Neuronal stem cell (in vitro differentiated cells): ENCODE measurements at regions not wholly inside any gene's neighbourhood (a gene's known extent, or its start where the extent isn't known, plus 50 kb on each side); places are given as distances from the start of the nearest gene placed in this dataset.
A peak's percentile ranks its signal among the peaks of the same experiment; 100 is the strongest.

Experiments used
- DNase-seq: peaks from one replicate; pipeline ENCODE4 v3.0.0-alpha.2; 2013; ENCODE audit warnings: low spot score
- H2AFZ ChIP-seq: one replicate; pipeline ENCODE4 v1.6.1; 2013; ENCODE audit warnings: mild to moderate bottlenecking, low read length, inconsistent platforms
- H2AK5ac ChIP-seq: 2 replicates; pipeline ENCODE4 v1.6.1; 2013; ENCODE audit warnings: low read depth, mild to moderate bottlenecking, inconsistent platforms, low read length, moderate library complexity, mixed read lengths
- H2BK120ac ChIP-seq: 2 replicates; pipeline ENCODE4 v1.6.1; 2013; ENCODE audit warnings: low read depth, mild to moderate bottlenecking, inconsistent platforms, low read length, moderate library complexity, mixed read lengths
- H2BK12ac ChIP-seq: one replicate; pipeline ENCODE4 v1.6.1; 2013; ENCODE audit warnings: low read length, inconsistent platforms
- H2BK15ac ChIP-seq: 2 replicates; pipeline ENCODE4 v1.6.1; 2013; ENCODE audit warnings: mild to moderate bottlenecking, low read length, inconsistent platforms, mixed read lengths
- H2BK5ac ChIP-seq: one replicate; pipeline ENCODE4 v1.6.1; 2013; ENCODE audit warnings: inconsistent platforms, mild to moderate bottlenecking, low read length, moderate library complexity
- H3K14ac ChIP-seq: one replicate; pipeline ENCODE4 v1.6.1; 2013; ENCODE audit warnings: low read length, inconsistent platforms
- H3K18ac ChIP-seq: 2 replicates; pipeline ENCODE4 v1.6.1; 2013; ENCODE audit warnings: low read length, inconsistent platforms
- H3K23ac ChIP-seq: 2 replicates; pipeline ENCODE4 v1.6.1; 2013; ENCODE audit warnings: low read depth, mild to moderate bottlenecking, mixed read lengths, low read length, inconsistent platforms; ENCODE audit not compliant: poor library complexity
- H3K27ac ChIP-seq: replicated peaks from 3 replicates; pipeline ENCODE4 v1.5.1; 2013; ENCODE audit warnings: low read length, inconsistent platforms
- H3K27me3 ChIP-seq, 3 experiments: 2 replicates each; pipeline ENCODE4 v1.6.1; 2013; ENCODE audit warnings: low read length in 3 of 3, mild to moderate bottlenecking in 2 of 3, inconsistent platforms in 1 of 3, low read depth in 1 of 3, mixed read lengths in 1 of 3, moderate library complexity in 1 of 3; ENCODE audit not compliant: control insufficient read depth in 3 of 3, insufficient read depth in 3 of 3
- H3K36me3 ChIP-seq, 2 donors: replicated peaks in 1 of 2; 2 replicates each; pipeline ENCODE4 v1.6.1; 2013; ENCODE audit warnings: low read length in 2 of 2; ENCODE audit not compliant: control insufficient read depth in 2 of 2, insufficient read depth in 2 of 2
- H3K4ac ChIP-seq: 2 replicates; pipeline ENCODE4 v1.6.1; 2013; ENCODE audit warnings: inconsistent platforms, mild to moderate bottlenecking, low read length, moderate library complexity
- H3K4me1 ChIP-seq, 2 donors: 1 replicate in 1 of 2; 2 replicates in 1 of 2; pipeline ENCODE4 v1.6.1; 2013; ENCODE audit warnings: low read length in 2 of 2, low read depth in 1 of 2; ENCODE audit not compliant: control insufficient read depth in 2 of 2, insufficient read depth in 1 of 2
- H3K4me2 ChIP-seq: one replicate; pipeline ENCODE4 v1.6.1; 2013; ENCODE audit warnings: mild to moderate bottlenecking, low read length, inconsistent platforms; ENCODE audit not compliant: insufficient read depth, poor library complexity, severe bottlenecking
- H3K4me3 ChIP-seq, 2 donors: 2 replicates each; pipeline ENCODE4 v1.5.1; 2013; ENCODE audit warnings: low read length in 2 of 2, mild to moderate bottlenecking in 2 of 2, inconsistent platforms in 1 of 2, moderate library complexity in 1 of 2
- H3K79me1 ChIP-seq: one replicate; pipeline ENCODE4 v1.6.1; 2013; ENCODE audit warnings: low read depth, mild to moderate bottlenecking, inconsistent platforms, low read length, moderate library complexity
- H3K9ac ChIP-seq: one replicate; pipeline ENCODE4 v1.6.1; 2013; ENCODE audit warnings: mild to moderate bottlenecking, low read depth, low read length, inconsistent platforms; ENCODE audit not compliant: poor library complexity
- H3K9me3 ChIP-seq, 2 donors: replicated peaks in 1 of 2; 2 replicates each; pipeline versions ENCODE3 to v1.6.1; 2013; ENCODE audit warnings: low read length in 2 of 2, mild to moderate bottlenecking in 2 of 2, inconsistent platforms in 1 of 2, low read depth in 1 of 2, mixed read lengths in 1 of 2, moderate library complexity in 1 of 2; ENCODE audit not compliant: control insufficient read depth in 2 of 2, insufficient read depth in 1 of 2
- H4K8ac ChIP-seq: one replicate; pipeline ENCODE4 v1.6.1; 2013; ENCODE audit warnings: low read depth, mild to moderate bottlenecking, inconsistent platforms, low read length, moderate library complexity
- H4K91ac ChIP-seq: one replicate; pipeline ENCODE4 v1.6.1; 2013; ENCODE audit warnings: low read length, low read depth, mild to moderate bottlenecking, inconsistent platforms; ENCODE audit not compliant: poor library complexity
- WGBS, 2 donors: extraction: QIAGEN DNeasy Blood & Tissue Kit; methylation state at CpG; one replicate each; pipeline ENCODE4 v1.1.7; 2013; ENCODE audit warnings: missing lambda C conversion rate in 2 of 2, mixed read lengths in 1 of 2; ENCODE audit not compliant: insufficient read length in 2 of 2, insufficient replicate concordance in 1 of 2; ENCODE audit errors: extremely low coverage in 2 of 2; 5-methylcytosine and 5-hydroxymethylcytosine counted together

GRCh38 chr9:109926421-109926869 lies 146.4 kb downstream of the PALM2AKAP2 start:
- Histone ChIP-seq H2BK5ac (no peak overlapping the region), H3K79me1 (no peaks in the 10 kb centered on the region), H3K27me3 (no peaks in the 10 kb centered on the region), H2BK15ac (no peak overlapping the region), H2AK5ac (no peak overlapping the region), H3K14ac (no peak overlapping the region), H3K4ac (no peak overlapping the region), H4K91ac (no peak overlapping the region), H3K9me3 (no peaks in the 10 kb centered on the region), H3K27ac (no peak overlapping the region), H4K8ac (no peak overlapping the region), H2BK120ac (no peak overlapping the region), H3K4me3 (no peak overlapping the region), H3K9ac (no peak overlapping the region), H2BK12ac (no peak overlapping the region), H3K36me3 (peaks cover 0 to 5% of the 10 kb centered on the region in 2 donors), H3K4me2 (no peak overlapping the region), H2AFZ (no peak overlapping the region), H3K18ac (no peak overlapping the region), H3K23ac (no peak overlapping the region), H3K4me1 (peaks cover 0 to under 1% of the 10 kb centered on the region in 2 donors)
- 100% methylated on average over 1 of the region's 3 CpGs; no CpG with 5 or more reads in 1 of the 2 donors for WGBS, 2 donors
- DNase-seq = no peak

- Histone ChIP-seq H2BK120ac (no peak overlapping the region), H2BK15ac (no peak overlapping the region), H3K18ac (peak overlapping the region; percentile 24), H3K23ac (peak overlapping the region; percentile 40), H3K9me3 (peaks cover 0 to 4% of the 10 kb centered on the region in 2 donors), H2AFZ (peak overlapping the region; percentile 15), H2AK5ac (no peak overlapping the region), H3K4me1 (peaks cover 0 to 8% of the 10 kb centered on the region in 2 donors), H3K4me3 (no peak overlapping the region), H3K27me3 (no peaks in the 10 kb centered on the region), H3K9ac (no peak overlapping the region), H2BK12ac (no peak overlapping the region), H2BK5ac (no peak overlapping the region), H4K8ac (no peak overlapping the region), H3K27ac (no peak overlapping the region), H3K14ac (no peak overlapping the region), H3K79me1 (no peaks in the 10 kb centered on the region), H4K91ac (no peak overlapping the region), H3K4ac (no peak overlapping the region), H3K4me2 (no peak overlapping the region), H3K36me3 (no peaks in the 10 kb centered on the region)
- DNase-seq = peak; percentile 5
- WGBS, 2 donors = no CpG with 5 or more reads among the region's 7 CpGs
Observed at GRCh38 chr9:109931623-109932022, 151.6 kb downstream of the PALM2AKAP2 start.

GRCh38 chr9:109934136-109934856 lies 154.3 kb downstream of the PALM2AKAP2 start:
- no peaks in the 10 kb centered on the region for H3K36me3 ChIP-seq
- H2BK120ac ChIP-seq = no peak overlapping the region
- no peaks in the 10 kb centered on the region for H3K27me3 ChIP-seq
- no peak overlapping the region for H3K4me2 ChIP-seq
- H3K27ac ChIP-seq = no peak overlapping the region
- no peak overlapping the region for H3K18ac ChIP-seq
- H2BK15ac ChIP-seq = no peak overlapping the region
- peaks cover 0 to 5% of the 10 kb centered on the region in 2 donors for H3K9me3 ChIP-seq
- H3K23ac ChIP-seq = no peak overlapping the region
- H3K14ac ChIP-seq = no peak overlapping the region
- H3K79me1 ChIP-seq = no peaks in the 10 kb centered on the region
- no peak for DNase-seq
- H3K4me1 ChIP-seq = peaks cover 7 to 11% of the 10 kb centered on the region in 2 donors
- no peak overlapping the region for H3K9ac ChIP-seq
- no peak overlapping the region for H2AFZ ChIP-seq
- H3K4me3 ChIP-seq = no peak overlapping the region
- no peak overlapping the region for H2AK5ac ChIP-seq
- no peak overlapping the region for H3K4ac ChIP-seq
- no peak overlapping the region for H4K91ac ChIP-seq
- no peak overlapping the region for H4K8ac ChIP-seq
- H2BK5ac ChIP-seq = no peak overlapping the region
- no peak overlapping the region for H2BK12ac ChIP-seq
- no CpG with 5 or more reads among the region's 5 CpGs for WGBS, 2 donors

- no peak overlapping the region for H3K4ac ChIP-seq
- no peak overlapping the region for H3K14ac ChIP-seq
- H2BK120ac ChIP-seq = no peak overlapping the region
- no peak overlapping the region for H4K91ac ChIP-seq
- H3K4me1 ChIP-seq = peaks cover 7 to 11% of the 10 kb centered on the region in 2 donors
- no peak for DNase-seq
- no peak overlapping the region for H3K23ac ChIP-seq
- H3K27me3 ChIP-seq = no peaks in the 10 kb centered on the region
- H3K9ac ChIP-seq = no peak overlapping the region
- no CpG with 5 or more reads among the region's 4 CpGs for WGBS, 2 donors
- no peak overlapping the region for H2BK5ac ChIP-seq
- H3K36me3 ChIP-seq = no peaks in the 10 kb centered on the region
- H3K79me1 ChIP-seq = no peaks in the 10 kb centered on the region
- H2BK12ac ChIP-seq = no peak overlapping the region
- no peak overlapping the region for H2AK5ac ChIP-seq
- H3K18ac ChIP-seq = no peak overlapping the region
- H3K27ac ChIP-seq = no peak overlapping the region
- no peak overlapping the region for H3K4me2 ChIP-seq
- H2BK15ac ChIP-seq = no peak overlapping the region
- H4K8ac ChIP-seq = no peak overlapping the region
- H2AFZ ChIP-seq = no peak overlapping the region
- no peak overlapping the region for H3K4me3 ChIP-seq
- peaks cover 0 to 5% of the 10 kb centered on the region in 2 donors for H3K9me3 ChIP-seq
Observed at GRCh38 chr9:109934857-109935215, 154.8 kb downstream of the PALM2AKAP2 start.
